ENCODE measurements at regions not wholly inside any gene's neighbourhood (a gene's known extent, or its start where the extent isn't known, plus 50 kb on each side); places are given as distances from the start of the nearest gene placed in this dataset.

DNA sequence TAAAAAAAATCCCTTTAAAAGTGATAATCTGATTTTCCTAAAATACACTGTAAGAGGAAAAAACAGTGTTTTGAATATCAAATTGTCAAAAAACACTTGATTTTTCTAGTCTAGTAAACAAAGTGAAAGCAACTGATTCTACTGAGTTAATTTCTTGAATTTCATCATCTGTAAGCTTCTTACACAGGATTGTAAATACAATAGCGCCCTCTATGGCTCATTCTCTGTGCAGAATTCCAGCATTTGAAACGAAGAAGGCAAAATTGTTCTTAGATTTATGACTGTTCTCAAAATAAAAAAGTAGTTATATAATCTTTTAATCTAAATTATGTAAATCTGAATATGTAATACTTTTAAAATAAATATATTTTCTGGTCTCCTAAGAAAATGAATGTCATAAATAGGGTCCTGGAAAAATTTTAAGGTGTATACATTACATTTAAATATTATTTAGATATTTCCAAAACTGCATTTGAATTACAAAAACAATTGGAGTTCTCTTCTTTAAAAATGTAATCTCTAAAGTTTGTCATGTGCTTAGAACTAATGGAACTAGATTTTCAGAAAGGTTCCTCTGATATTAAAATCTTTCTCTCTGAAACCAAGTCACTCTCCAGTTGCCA lies 176.9 kb upstream of the MC4R start:
- intact Hi-C loops (cut with DNase I): no loop called here
- no peak for DNase-seq (ENCODE audit: low spot score)

DNA sequence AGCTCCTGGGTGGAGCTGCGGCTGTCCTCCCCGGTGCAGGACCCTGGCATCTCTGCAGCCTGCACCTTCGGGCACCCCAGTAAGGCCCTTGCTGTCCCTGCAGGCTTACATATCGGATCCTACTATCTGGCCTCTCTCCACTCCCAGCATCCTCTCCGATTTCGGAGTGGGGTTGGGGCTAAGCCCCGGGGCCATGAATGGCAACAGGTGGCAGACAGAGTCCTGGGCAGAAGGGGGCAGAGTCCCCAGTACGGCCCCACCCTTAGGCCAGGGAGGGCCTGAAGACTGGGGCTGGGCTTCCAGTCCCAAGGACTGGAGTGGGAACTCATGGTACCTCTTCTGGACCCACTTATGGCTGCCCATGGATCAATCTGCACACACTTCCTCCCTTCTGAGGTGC lies 180.4 kb upstream of the MC4R start:
- intact Hi-C loops (cut with DNase I): loop anchor here in 1 of 2 donors (5.0 kb wide), 1 partner anchor 556 kb away; no protein-coding TSS in a partner anchor
- DNase-seq (ENCODE audit: low spot score): no peak

DNA sequence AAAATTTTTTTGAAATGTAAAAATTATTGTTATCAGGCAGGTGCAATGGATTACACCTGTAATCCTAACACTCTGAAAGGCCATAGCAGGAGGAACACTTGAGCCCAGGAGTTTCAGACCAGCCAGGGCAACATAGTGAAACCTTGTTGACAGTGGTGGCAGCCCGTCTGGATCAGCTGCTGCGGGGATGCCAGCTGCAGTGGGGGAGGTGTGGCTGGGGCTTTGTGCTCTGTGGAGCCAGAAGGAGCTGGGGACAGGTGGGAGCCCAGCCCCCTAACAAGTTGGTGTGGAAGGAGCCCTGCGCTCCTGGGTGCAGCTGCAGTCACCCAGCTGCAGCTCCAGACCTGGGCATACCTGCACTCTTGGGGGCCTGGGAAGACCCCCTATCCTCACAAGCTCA lies 182.4 kb upstream of the MC4R start:
- intact Hi-C loops (cut with DNase I): loop anchor here in 1 of 2 donors (5.0 kb wide), 1 partner anchor 558 kb away; no protein-coding TSS in a partner anchor
- no peak for DNase-seq (ENCODE audit: low spot score)

DNA sequence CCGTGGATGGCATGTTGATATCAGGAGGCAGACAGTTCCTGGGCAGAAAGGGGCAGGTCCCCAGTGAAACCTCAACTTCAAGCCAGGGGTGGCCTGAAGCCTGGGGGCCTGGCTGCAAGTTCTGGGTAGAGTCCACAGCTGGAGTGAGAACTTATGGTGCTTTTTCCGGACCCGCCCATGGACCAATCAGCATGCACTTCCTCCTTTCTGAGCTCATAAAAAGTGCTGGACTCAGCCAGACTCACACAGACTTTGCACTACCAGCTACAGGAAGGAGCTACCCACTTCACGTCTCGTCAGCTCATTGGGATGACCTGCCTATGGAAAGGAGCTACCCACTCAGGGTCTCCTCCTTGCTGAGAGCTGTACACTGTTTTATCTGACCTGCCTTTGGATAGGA lies 183.1 kb upstream of the MC4R start:
- intact Hi-C loops (cut with DNase I): no loop called here
- DNase-seq (ENCODE audit: low spot score): no peak

DNA sequence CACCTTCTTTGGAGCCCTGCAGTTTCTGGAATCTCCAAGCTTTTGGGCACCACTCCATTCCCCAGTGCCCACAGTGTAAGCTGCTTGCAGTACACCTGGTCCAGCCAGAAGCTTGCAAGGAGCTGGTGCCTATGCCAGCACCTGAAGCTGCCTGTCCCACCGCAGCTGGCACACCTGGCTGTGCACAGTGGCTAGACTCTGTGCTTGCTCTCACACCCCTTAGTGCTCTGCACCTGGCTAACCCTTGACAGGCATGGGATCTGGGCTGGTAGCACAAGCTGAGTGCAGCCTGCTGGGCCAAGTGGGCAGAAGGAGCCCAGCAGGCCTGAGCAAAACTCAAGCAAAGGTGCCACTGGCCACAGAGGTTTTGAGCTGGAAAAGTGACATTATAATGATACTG lies 183.8 kb upstream of the MC4R start:
- intact Hi-C loops (cut with DNase I): no loop called here
- DNase-seq (ENCODE audit: low spot score): no peak

DNA sequence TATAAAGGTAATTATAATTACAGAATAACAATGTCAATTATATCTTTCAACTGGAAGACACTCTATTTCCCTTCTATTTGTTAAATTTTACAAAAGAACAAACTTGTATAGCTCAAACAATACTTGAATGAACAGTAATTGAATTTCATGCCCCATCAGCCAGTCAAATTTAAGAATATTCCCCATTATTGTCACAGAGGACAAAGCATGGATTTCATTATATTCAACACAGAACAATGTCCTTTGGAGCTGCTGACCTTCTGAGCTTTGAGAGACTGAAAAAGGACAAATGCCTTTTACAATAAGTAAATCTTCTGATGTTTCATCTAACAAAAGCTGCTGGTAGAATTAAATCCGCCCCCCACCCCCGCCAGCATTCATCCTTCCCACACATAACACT lies 187.5 kb upstream of the MC4R start:
- intact Hi-C loops (cut with DNase I): no loop called here
- DNase-seq (ENCODE audit: low spot score): no peak

DNA sequence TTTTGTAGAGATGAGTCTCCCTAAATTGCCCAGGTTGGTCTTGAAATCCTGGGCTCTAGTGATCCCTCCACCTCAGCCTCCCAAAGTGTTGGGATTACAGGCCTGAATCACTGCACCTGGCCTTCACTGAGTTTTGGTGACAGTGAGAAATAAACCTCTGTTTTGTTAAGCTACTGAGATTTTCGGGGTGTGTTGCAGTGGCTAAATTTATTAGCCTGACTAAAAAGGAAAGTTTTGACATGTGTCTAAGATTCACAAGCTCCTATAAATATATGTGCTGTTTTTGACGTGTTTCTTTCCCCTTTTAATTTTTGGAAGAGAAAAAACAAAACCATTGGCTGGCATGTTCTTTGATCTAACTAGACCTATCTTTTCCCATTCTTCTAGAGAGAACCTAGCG lies 190.5 kb upstream of the MC4R start:
- no peak for DNase-seq (ENCODE audit: low spot score)
- intact Hi-C loops (cut with DNase I): no loop called here

DNA sequence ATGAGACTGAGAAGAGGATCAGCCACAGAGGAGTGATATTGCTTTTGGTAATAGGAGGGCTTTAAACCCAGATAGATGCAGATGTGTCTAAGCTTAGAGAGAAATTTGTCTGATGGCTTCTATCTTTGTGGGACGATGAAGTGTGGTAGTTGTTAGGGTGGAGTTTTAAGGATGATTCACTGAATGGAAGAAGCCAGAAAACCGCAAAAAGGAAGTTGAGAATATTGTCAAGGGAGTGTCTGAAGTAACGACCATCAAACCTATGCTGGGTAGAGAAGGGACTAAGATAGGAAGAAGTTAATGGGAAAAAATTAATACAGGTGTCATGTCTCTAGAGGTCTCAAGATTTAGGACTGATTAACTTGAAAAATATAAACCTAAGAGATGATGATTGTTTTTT lies 195.6 kb upstream of the MC4R start:
- no peak for DNase-seq (ENCODE audit: low spot score)
- intact Hi-C loops (cut with DNase I): no loop called here

DNA sequence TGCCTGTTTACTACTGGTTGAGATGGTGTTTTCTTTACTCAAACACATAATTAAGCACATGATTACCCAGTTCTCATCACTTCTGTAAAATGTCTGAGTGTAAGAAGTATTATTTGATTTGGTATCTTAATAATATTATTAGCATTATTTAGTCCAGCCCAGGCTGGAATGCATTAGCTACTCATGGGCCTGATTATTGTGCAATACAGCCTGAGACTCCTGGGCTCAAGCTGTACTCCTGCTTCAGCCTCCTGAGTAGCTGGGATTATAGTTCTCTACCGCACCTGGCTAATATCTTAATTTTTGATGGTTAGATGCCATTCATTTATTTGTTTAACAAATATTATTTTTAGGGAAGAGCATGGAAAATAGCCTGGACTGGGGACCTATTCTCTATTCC lies 197.6 kb upstream of the MC4R start:
- intact Hi-C loops (cut with DNase I): no loop called here
- DNase-seq (ENCODE audit: low spot score): no peak

DNA sequence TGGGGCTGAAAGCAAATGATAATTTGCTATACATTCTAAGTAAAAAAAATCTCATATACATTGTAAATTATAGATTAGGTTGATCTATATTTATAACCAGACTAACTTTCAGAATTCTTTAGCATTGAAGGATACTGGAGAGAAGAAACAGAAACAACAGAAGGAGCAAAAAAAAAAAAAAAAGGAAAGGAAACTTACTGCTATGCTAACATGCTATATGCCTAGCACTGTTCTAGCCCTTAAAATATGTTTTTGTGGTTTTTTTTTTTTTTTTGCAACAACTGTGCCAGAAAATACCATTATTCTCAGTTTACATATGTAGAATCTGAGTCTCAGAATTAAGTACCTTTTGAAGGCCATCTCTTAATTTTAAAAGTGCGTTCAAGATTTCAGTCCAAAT lies 204.9 kb upstream of the MC4R start:
- DNase-seq (ENCODE audit: low spot score): no peak
- intact Hi-C loops (cut with DNase I): no loop called here

DNA sequence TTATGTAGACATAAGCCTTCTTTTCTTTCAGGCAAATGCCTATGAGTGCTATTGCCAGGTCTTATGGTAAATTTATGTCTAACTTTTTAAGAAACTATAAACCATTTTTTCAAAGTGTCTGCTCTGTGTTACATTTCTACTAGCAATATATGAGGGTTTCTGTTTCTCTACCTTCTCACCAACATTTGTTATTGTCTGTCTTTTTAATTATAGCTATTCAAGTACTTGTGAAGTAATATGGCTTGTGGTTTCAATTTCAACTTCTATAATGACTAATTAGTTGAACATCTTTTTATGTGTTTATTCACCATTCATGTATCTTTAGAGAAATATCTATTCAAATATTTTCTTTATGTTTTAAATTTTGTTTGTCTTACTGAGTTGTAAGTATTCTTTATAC lies 213.1 kb upstream of the MC4R start:
- intact Hi-C loops (cut with DNase I): no loop called here
- DNase-seq (ENCODE audit: low spot score): no peak

DNA sequence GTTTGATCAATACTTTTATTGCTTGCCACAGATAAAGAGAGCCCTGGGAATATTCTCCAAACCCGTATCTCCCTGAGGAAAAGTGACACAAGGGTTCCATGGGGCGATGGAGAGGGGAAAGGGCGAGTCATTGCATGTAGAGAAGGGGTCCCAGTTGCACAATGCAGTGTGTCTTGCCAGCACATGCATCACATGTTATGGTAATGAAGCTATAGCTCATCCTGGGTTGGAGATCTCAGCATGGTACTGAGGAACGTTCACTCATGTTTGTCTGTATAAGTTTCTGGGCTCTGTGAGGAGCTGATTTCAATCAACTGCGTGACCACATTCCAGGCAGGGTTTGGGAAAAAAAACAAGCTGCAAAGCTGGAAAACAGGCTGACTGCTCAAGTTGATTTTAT lies 220.7 kb upstream of the MC4R start:
- intact Hi-C loops (cut with DNase I): no loop called here
- DNase-seq (ENCODE audit: low spot score): no peak

DNA sequence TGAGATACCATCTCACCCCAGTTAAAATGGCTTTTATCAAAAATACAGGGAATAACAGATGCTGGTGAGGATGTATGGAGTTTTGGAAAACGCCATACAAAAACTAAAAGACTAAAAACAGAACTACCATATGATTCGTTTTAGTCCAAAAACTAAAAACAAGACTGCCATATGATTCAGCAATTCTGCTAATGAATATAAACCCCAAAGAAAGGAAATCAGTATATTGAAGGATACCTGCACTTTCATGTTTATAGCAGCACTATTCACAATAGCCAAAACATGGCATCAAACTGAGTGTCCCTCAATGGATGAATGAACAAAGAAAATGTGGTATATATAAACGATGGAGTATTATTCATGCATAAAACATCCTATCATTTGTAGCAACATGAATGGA lies 224.4 kb upstream of the MC4R start:
- intact Hi-C loops (cut with DNase I): no loop called here

DNA sequence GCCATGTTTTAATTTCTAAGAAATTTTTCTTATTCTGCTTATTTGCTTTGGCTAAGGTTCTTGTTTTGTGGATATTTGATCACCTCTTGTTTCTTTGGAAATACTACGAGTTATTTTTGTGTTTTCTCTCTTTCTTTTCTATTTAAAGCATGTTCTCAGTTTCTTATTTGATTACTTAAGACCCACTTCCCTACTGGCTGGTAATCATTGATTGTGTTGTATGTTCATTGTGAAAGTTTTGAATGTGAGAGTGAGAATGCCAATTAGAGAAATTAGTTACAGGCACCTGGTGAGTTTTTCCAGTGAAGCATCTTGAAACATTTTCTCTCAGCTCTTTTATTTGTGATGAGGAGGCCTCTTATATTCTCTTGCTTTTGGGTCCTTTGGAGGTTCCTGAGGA lies 226.7 kb upstream of the MC4R start:
- intact Hi-C loops (cut with DNase I): no loop called here
- DNase-seq (ENCODE audit: low spot score): no peak

More for the DNA sequence above, 224.4 kb upstream of the MC4R start:
- no peak for DNase-seq (ENCODE audit: low spot score)

DNA sequence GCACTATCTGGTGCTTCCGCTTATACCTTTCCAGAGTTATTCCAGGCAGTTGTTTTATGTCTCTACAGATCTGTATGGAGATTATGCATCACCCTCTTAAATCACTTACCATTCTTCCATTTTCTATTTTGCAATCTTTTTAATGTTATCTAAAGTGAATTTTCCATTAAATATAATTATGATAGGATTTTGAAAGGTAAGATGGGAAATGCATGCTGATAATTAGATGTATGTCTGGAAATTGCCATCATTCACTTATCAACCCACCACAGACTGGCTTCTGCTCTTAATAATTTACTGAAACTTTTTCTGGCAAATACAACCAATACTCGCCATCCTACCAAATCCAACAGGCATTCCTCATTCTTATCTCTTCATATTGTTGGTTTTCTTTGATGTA lies 227.4 kb upstream of the MC4R start:
- no peak for DNase-seq (ENCODE audit: low spot score)
- intact Hi-C loops (cut with DNase I): no loop called here

DNA sequence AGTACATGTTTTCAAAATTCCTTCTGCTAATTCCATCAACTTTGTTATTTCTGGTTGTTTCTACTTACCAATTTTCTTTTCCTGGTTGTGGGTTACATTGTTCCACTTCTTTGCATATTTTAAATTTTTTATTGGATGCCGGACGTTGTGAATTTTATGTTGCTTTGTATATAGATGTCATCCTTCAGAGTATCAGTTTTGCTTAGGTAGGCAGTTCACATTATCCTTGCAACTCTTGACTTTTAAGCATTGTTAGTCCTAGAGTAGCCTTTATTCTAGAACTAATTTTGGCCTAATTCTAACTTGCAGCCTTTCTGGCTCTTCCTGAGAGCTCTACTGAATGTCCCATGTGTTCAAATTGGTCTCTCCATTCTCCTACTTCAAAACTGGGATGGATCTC lies 228.7 kb upstream of the MC4R start:
- intact Hi-C loops (cut with DNase I): no loop called here
- DNase-seq (ENCODE audit: low spot score): no peak

DNA sequence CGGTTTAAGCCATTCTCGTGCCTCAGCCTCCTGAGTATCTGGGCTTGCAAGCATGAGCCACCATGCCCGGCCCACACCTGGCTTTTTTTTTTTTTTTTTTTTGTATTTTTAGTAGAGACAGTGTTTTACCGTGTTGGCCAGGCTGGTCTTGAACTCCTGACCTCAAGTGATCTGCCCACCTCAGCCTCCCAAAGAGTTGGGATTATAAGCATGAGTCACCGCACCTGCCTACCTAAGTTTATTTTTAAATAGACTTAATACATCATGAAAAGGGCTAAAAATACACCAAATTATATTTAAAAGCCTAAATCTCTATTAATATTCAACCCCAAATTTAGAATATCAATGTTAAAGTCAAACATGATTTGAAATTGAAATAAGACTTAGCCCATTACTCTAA lies 250.8 kb upstream of the MC4R start:
- intact Hi-C loops (cut with DNase I): no loop called here

DNA sequence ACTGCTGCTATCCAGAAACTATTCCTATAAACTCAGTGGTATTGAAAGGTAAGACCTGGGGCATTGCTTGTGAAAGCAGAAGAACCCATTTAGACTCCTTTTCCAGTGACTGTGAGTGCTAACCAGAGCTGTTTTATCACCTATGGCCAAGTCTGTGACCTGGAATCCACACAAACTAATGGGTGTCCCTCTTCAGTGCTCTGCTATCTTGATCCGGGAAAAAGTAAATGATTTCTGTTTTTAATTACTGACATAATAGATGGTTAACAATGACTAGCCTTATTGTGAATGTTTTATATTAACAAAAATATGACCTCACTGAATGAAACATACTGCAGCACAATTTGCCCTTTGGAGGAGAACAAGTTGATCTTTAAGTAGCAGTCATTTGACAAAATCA lies 251.6 kb upstream of the MC4R start:
- intact Hi-C loops (cut with DNase I): no loop called here
- no peak for DNase-seq (ENCODE audit: low spot score)

More for the DNA sequence above, 250.8 kb upstream of the MC4R start:
- no peak for DNase-seq (ENCODE audit: low spot score)

DNA sequence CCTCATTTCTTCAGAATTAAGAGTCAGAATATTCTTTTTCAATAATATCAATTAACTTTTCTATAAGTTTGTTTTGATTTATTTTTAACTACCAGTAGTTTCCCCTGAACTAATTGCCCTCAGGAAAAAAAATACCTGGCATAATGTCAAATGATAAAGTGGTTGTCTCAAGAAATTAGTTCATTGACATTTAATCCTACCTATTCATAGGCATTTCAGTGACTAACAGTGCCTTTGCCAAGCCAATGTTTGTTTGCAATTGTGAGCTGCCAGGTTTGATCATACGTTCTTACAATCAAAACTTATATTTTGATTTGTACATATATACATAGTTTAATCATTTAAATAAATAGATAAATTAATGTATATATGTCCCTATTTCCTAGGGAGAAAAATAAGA lies 267.3 kb upstream of the MC4R start:
- intact Hi-C loops (cut with DNase I): no loop called here
- no peak for DNase-seq (ENCODE audit: low spot score)

DNA sequence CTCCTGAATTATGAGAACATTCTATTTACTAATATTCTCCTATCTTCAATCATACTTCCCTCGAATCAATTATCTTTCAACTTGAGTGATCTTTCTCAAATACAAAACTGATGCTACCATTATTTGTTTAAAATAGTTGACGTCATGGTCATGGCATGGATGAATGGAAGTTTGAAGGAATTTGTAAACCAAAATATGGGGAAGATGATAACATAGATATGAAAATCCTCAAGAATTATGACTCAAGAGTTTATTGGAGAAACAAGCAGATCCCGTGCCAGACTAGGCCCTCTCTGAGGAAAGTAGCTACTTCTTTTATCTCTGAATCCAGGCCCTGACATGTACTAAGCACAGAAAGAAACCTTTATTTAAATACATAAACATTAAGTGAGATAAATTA lies 270.4 kb upstream of the MC4R start:
- intact Hi-C loops (cut with DNase I): no loop called here
- no peak for DNase-seq (ENCODE audit: low spot score)

DNA sequence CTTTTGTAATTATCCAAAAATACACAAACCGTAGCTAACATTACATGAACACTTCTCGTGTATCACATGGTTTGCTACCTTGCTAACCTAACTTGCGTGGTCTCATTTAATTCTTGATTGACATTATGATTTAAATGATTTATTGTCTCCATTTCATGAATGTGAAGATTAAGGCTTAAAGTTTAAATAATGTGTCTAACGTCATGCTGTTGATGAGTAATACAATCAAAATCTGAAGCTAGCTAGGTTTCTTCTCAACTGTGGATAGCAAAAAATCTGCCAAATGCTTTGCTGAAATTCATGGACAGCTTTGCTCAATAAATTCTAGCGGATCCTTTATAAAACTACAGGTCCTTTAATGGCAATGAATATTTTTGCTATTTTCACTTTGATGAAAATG lies 274.1 kb upstream of the MC4R start:
- intact Hi-C loops (cut with DNase I): no loop called here
- no peak for DNase-seq (ENCODE audit: low spot score)

DNA sequence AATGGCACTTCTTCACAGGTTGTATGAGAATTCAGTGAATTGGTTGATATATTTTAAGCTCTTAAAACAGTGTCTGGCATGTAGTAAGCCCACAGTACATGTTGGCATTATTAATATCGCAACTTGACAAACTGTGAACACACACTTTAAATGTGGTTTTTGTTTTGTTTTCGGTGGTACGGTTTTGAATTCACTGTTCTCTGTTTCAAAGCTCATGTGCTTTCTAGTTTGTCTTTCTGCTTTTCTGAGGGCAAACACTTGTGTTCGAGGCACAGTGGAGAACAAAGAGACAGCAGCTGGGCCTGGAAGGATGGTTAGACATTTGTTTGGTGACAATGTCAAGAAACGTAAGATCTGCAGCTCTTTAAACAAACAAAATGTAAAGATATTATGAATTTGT lies 276.5 kb upstream of the MC4R start:
- intact Hi-C loops (cut with DNase I): no loop called here
- no peak for DNase-seq (ENCODE audit: low spot score)
